Smooth muscle cell (in vitro differentiated cells): ENCODE measurements at regions not wholly inside any gene's neighbourhood (a gene's known extent, or its start where the extent isn't known, plus 50 kb on each side); places are given as distances from the start of the nearest gene placed in this dataset.

Experiments used
- DNase-seq: peaks from one replicate; lab custom pipeline; 2025; ENCODE audit not compliant: unreplicated experiment; lab: John Stamatoyannopoulos, UW
- H2AFZ ChIP-seq: fragments of 200-600 bp; sonication (generic); 2 replicates; pipeline ENCODE4 v1.6.0; 2016; ENCODE audit warnings: antibody characterized with exemption, low read depth, mild to moderate bottlenecking
- H3F3A ChIP-seq: fragments of 200-600 bp; sonication (generic); 2 replicates; pipeline ENCODE4 v1.6.0; 2017; ENCODE audit warnings: antibody characterized with exemption, low read depth
- H3K27ac ChIP-seq: fragments of 200-600 bp; sonication (generic); 2 replicates; pipeline ENCODE4 v1.5.1; 2016; ENCODE audit warnings: low read depth, mild to moderate bottlenecking
- H3K27me3 ChIP-seq: fragments of 200-600 bp; sonication (generic); 2 replicates; pipeline ENCODE4 v1.6.1; 2016; ENCODE audit warnings: low read depth, mild to moderate bottlenecking
- H3K36me3 ChIP-seq: fragments of 200-600 bp; sonication (generic); 2 replicates; pipeline ENCODE4 v1.5.1; 2016; ENCODE audit warnings: low read depth
- H3K4me1 ChIP-seq: fragments of 200-600 bp; sonication (generic); 2 replicates; pipeline ENCODE4 v1.5.1; 2016; ENCODE audit warnings: low read depth
- H3K4me2 ChIP-seq: fragments of 200-600 bp; sonication (generic); 2 replicates; pipeline ENCODE4 v1.6.0; 2016; ENCODE audit warnings: mild to moderate bottlenecking
- H3K4me3 ChIP-seq: fragments of 200-600 bp; sonication (generic); 2 replicates; pipeline ENCODE4 v1.5.1; 2016; ENCODE audit warnings: mild to moderate bottlenecking
- H3K79me2 ChIP-seq: fragments of 200-600 bp; sonication (generic); 2 replicates; pipeline ENCODE4 v1.6.0; 2016; ENCODE audit warnings: low read depth, mild to moderate bottlenecking
- H3K9ac ChIP-seq: fragments of 200-600 bp; sonication (generic); 2 replicates; pipeline ENCODE4 v1.6.0; 2016; ENCODE audit warnings: low read depth
- H3K9me3 ChIP-seq: fragments of 200-600 bp; sonication (generic); replicated peaks from 2 replicates; pipeline ENCODE4 v1.5.1; 2016; ENCODE audit warnings: low read depth
- H4K20me1 ChIP-seq: fragments of 200-600 bp; sonication (generic); 2 replicates; pipeline ENCODE4 v1.6.0; 2016; ENCODE audit warnings: low read depth
- CTCF ChIP-seq: fragments of 200-600 bp; sonication (generic); IDR thresholded peaks from 2 replicates; pipeline ENCODE4 v1.5.1; 2017; ENCODE audit warnings: borderline replicate concordance, mild to moderate bottlenecking, antibody characterized with exemption; ENCODE audit not compliant: insufficient read depth, poor library complexity, severe bottlenecking
- WGBS: methylation state at CpG from one replicate; pipeline ENCODE4 v1.1.7; 2016; ENCODE audit warnings: low lambda C conversion rate; 5-methylcytosine and 5-hydroxymethylcytosine counted together

- Histone ChIP-seq H3K36me3 (no peaks in the 10 kb centered on the region), H3K4me2 (no peak overlapping the region), H3K4me3 (no peak overlapping the region), H3K9me3 (no peaks in the 10 kb centered on the region), H3K27me3 (no peaks in the 10 kb centered on the region), H4K20me1 (no peaks in the 10 kb centered on the region), H3K4me1 (no peaks in the 10 kb centered on the region), H2AFZ (no peak overlapping the region), H3K79me2 (no peaks in the 10 kb centered on the region), H3K9ac (no peak overlapping the region), H3K27ac (no peak overlapping the region), H3F3A (no peaks in the 10 kb centered on the region)
- no peak for DNase-seq
- 91% methylated on average over 3 of the region's 3 CpGs for WGBS
- no peak for TF ChIP-seq CTCF
Observed at GRCh38 chr9:92171281-92171680, 56.1 kb upstream of the SPTLC1 start.

- H3K79me2 ChIP-seq: no peaks in the 10 kb centered on the region
- no peaks in the 10 kb centered on the region for H3K27me3 ChIP-seq
- no peaks in the 10 kb centered on the region for H3K36me3 ChIP-seq
- H2AFZ ChIP-seq: no peak overlapping the region
- no peak overlapping the region for H3K4me2 ChIP-seq
- H4K20me1 ChIP-seq: no peaks in the 10 kb centered on the region
- WGBS: 86% methylated on average over 9 of the region's 9 CpGs
- no peak for DNase-seq
- H3F3A ChIP-seq: no peaks in the 10 kb centered on the region
- H3K4me3 ChIP-seq: no peak overlapping the region
- H3K9me3 ChIP-seq: no peaks in the 10 kb centered on the region
- no peaks in the 10 kb centered on the region for H3K4me1 ChIP-seq
- H3K27ac ChIP-seq: no peak overlapping the region
- no peak overlapping the region for H3K9ac ChIP-seq
- TF ChIP-seq CTCF: no peak
Observed at GRCh38 chr9:92170848-92171247, 55.6 kb upstream of the SPTLC1 start.

- Histone ChIP-seq H3K9ac (no peak overlapping the region), H3K27ac (no peak overlapping the region), H2AFZ (no peak overlapping the region), H3K36me3 (no peaks in the 10 kb centered on the region), H3K79me2 (no peaks in the 10 kb centered on the region), H3K4me3 (no peak overlapping the region), H4K20me1 (no peaks in the 10 kb centered on the region), H3K4me2 (no peak overlapping the region), H3K4me1 (no peaks in the 10 kb centered on the region), H3K27me3 (no peaks in the 10 kb centered on the region), H3K9me3 (no peaks in the 10 kb centered on the region), H3F3A (no peaks in the 10 kb centered on the region)
- WGBS: 76% methylated on average over 2 of the region's 2 CpGs
- no peak for DNase-seq
- no peak for TF ChIP-seq CTCF
Observed at GRCh38 chr9:92165484-92165883, 50.3 kb upstream of the SPTLC1 start.
